ENCODE measurements at regions not wholly inside any gene's neighbourhood (a gene's known extent, or its start where the extent isn't known, plus 50 kb on each side); places are given as distances from the start of the nearest gene placed in this dataset.

DNA sequence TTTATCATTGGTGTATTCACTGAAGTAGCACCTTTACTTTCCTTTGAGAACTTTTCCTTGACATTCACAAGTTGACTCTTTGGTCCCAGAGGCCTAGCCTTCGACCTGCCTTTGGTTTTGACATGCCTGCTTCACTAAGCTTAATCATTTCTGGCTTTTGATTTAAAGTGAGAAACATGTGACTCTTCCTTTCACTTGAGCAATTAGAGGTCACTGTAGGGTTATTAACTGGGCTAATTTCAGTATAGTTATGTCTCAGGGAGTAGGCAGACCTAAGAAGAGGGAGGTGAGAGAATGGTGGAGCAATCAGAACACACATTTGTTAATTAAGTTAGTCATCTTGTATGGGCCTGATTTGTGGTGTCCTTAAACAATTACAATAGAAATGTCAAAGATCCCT lies 1040.7 kb upstream of the SLC39A10 start:
- H3K9me3 ChIP-seq (ENCODE audit: insufficient read depth in 2 of 2, low read depth in 1 of 2, low read length in 1 of 2): peaks cover under 1 to 5% of the 10 kb centered on the region in 2 experiments; a peak in 1 of 4 replicates
- H4K91ac ChIP-seq (replicated peaks; ENCODE audit: insufficient read length, low read length): no peak overlapping the region
- H2AFZ ChIP-seq (ENCODE audit: low read length): no peak overlapping the region
- H3K79me1 ChIP-seq (ENCODE audit: low read depth, low read length): no peaks in the 10 kb centered on the region
- H3K79me2 ChIP-seq (ENCODE audit: control insufficient read depth in 1 of 2, insufficient read depth in 2 of 2, low read length in 2 of 2): no peaks in the 10 kb centered on the region
- H3K4me3 ChIP-seq (ENCODE audit: extremely low read depth in 1 of 4, insufficient read depth in 2 of 4, low read depth in 3 of 4, low read length in 4 of 4): no peak overlapping the region
- H2BK5ac ChIP-seq (ENCODE audit: low read depth, low read length): no peak overlapping the region
- CTCF ChIA-PET (ENCODE audit: partially characterized antibody): no interaction called here
- H4K20me1 ChIP-seq (replicated peaks in 1 of 2; ENCODE audit: control insufficient read depth in 1 of 2, insufficient read depth in 2 of 2, low read length in 2 of 2): no peaks in the 10 kb centered on the region
- H3K14ac ChIP-seq (ENCODE audit: insufficient read length): no peak overlapping the region
- TF ChIP-seq SIN3A (conservative IDR thresholded peaks at IDR 0.05 in 1 of 2, IDR thresholded peaks at IDR 0.05 in 1 of 2; ENCODE audit: low read depth in 1 of 2, low read length in 2 of 2) (no peak), JUN (IDR thresholded peaks at IDR 0.05; ENCODE audit: low read depth, low read length) (no peak), YY1 (IDR thresholded peaks at IDR 0.05; ENCODE audit: low read depth, low read length) (no peak), TEAD4 (IDR thresholded peaks at IDR 0.05; ENCODE audit: low read depth, low read length) (no peak), KDM4A (IDR thresholded peaks at IDR 0.05; ENCODE audit: low read depth, low read length, severe bottlenecking) (no peak), CTCF (IDR thresholded peaks at IDR 0.05; ENCODE audit: control extremely low read depth in 1 of 3, insufficient read depth in 1 of 3, low read depth in 1 of 3, low read length in 3 of 3) (no peak), TAF1 (IDR thresholded peaks at IDR 0.05; ENCODE audit: low read depth, low read length) (no peak), SP2 (IDR thresholded peaks at IDR 0.05; ENCODE audit: low read length) (no peak), TBP (IDR thresholded peaks at IDR 0.05; ENCODE audit: low read depth, low read length) (no peak)
- TF ChIP-seq, protein P1, sequence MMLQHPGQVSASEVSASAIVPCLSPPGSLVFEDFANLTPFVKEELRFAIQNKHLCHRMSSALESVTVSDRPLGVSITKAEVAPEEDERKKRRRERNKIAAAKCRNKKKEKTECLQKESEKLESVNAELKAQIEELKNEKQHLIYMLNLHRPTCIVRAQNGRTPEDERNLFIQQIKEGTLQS (IDR thresholded peaks at IDR 0.05; ENCODE audit: insufficient read depth, low read depth, low read length): no peak
- H4K8ac ChIP-seq (ENCODE audit: extremely low read depth, insufficient read depth, low read length): no peak overlapping the region
- 94% methylated on average over 1 of the region's 1 CpG; no CpG with 5 or more reads in 1 of the 2 experiments for WGBS, 2 experiments (ENCODE audit: extremely low coverage in 1 of 2, insufficient coverage in 1 of 2, insufficient read length in 1 of 2, insufficient replicate concordance in 2 of 2, low coverage in 1 of 2, low lambda C conversion rate in 2 of 2, missing lambda C conversion rate in 1 of 2)
- no peak overlapping the region for H3K4ac ChIP-seq (replicated peaks; ENCODE audit: insufficient read length, low read depth, low read length)
- DNase-seq (ENCODE audit: low read depth in 1 of 2, low spot score in 2 of 2) (no peak), FAIRE-seq (no peak)
- H3K18ac ChIP-seq (ENCODE audit: extremely low read depth, low read length): no peak overlapping the region
- H3K4me2 ChIP-seq (ENCODE audit: insufficient read depth in 1 of 2, low read depth in 2 of 2, low read length in 2 of 2): no peak overlapping the region
- POLR2A ChIA-PET (ENCODE audit: partially characterized antibody): no interaction called here
- no peak overlapping the region for H3K27ac ChIP-seq (ENCODE audit: low read depth, low read length)
- no peaks in the 10 kb centered on the region for H3K36me3 ChIP-seq (ENCODE audit: control insufficient read depth in 2 of 4, insufficient read depth in 4 of 4, low read length in 3 of 4)
- no peaks in the 10 kb centered on the region for H3K23me2 ChIP-seq (ENCODE audit: low read depth, low read length)
- no peak overlapping the region for H2BK15ac ChIP-seq (ENCODE audit: low read length)
- H2BK12ac ChIP-seq (ENCODE audit: low read depth, low read length): no peak overlapping the region
- H3K9ac ChIP-seq (replicated peaks in 1 of 4; ENCODE audit: extremely low read depth in 1 of 4, low read depth in 3 of 4, low read length in 3 of 4): no peak overlapping the region
- H3K4me1 ChIP-seq (replicated peaks in 1 of 4; ENCODE audit: control insufficient read depth in 3 of 4, insufficient read depth in 4 of 4, low read length in 3 of 4): no peaks in the 10 kb centered on the region
- H2BK20ac ChIP-seq (ENCODE audit: low read length): no peak overlapping the region
- no peak overlapping the region for H2AK5ac ChIP-seq (ENCODE audit: low read depth, low read length)
- H3K27me3 ChIP-seq (replicated peaks in 1 of 4; ENCODE audit: control insufficient read depth in 3 of 4, extremely low read depth in 1 of 4, insufficient read depth in 3 of 4, low read length in 3 of 4): no peaks in the 10 kb centered on the region
- H4K5ac ChIP-seq (ENCODE audit: insufficient read length, low read depth, low read length): no peak overlapping the region
- no peak overlapping the region for H2BK120ac ChIP-seq (replicated peaks; ENCODE audit: low read depth, low read length)
- no peak overlapping the region for H3K23ac ChIP-seq (ENCODE audit: insufficient read length)
- H3K56ac ChIP-seq (replicated peaks; ENCODE audit: insufficient read length, low read depth, low read length): no peak overlapping the region
